HepG2 (cell line): ENCODE measurements at regions not wholly inside any gene's neighbourhood (a gene's known extent, or its start where the extent isn't known, plus 50 kb on each side); places are given as distances from the start of the nearest gene placed in this dataset.

Experiments
- ATAC-seq: fragments of 200-7000 bp; cut with Tn5 transposase; 3 replicates; pipeline ENCODE4 v1.9.1; 2020; ENCODE audit warnings: mild to moderate bottlenecking, moderate library complexity
- BruUV-seq: library from RNA; stranded (reverse); fragments of 400-500 nt; replicated peaks from 2 replicates; lab custom pipeline; 2021; lab: Mats Ljungman, UMichigan
- CTCF ChIA-PET: fragments of 300-600 bp; formaldehyde crosslinking; extraction: SDS; loops from one replicate; lab custom pipeline; 2021; ENCODE audit warnings: low total read pairs, inconsistent platforms, low intra/inter-chr PET ratio; lab: Yijun Ruan, JAX
- POLR2A ChIA-PET: fragments of 350-600 bp; sonication (Branson Sonifier 250); formaldehyde crosslinking; loops from one replicate; lab custom pipeline; 2020; ENCODE audit warnings: antibody characterized with exemption, inconsistent platforms; lab: Yijun Ruan, JAX
- DNase-seq: peaks from one replicate; pipeline ENCODE4 v3.0.0-alpha.2; 2015; ENCODE audit warnings: low spot score
- FAIRE-seq: peaks from 3 replicates; lab custom pipeline; 2011; peaks lifted over from hg19 to GRCh38; lab: Jason Lieb, UNC
- H2AFZ ChIP-seq: one replicate; pipeline ENCODE4 v1.6.1; 2011; ENCODE audit warnings: low read length, inconsistent platforms
- H3K27ac ChIP-seq: fragments of 300-600 bp; 3 replicates; pipeline ENCODE4 v1.8.0; 2011; ENCODE audit warnings: mixed run types, mild to moderate bottlenecking, mixed read lengths, low read length, inconsistent platforms; ENCODE audit not compliant: insufficient read depth; ENCODE audit errors: extremely low read length
- H3K27me3 ChIP-seq, 2 experiments: fragments of 200-600 bp in 1 of 2; 2 replicates in 1 of 2; 3 replicates in 1 of 2; pipeline versions ENCODE4 v1.6.0 to v1.8.0; 2011; ENCODE audit warnings: low read length in 2 of 2, mild to moderate bottlenecking in 2 of 2, moderate library complexity in 2 of 2, inconsistent platforms in 1 of 2; ENCODE audit not compliant: insufficient read depth in 2 of 2, control insufficient read depth in 1 of 2
- H3K36me3 ChIP-seq, 2 experiments: fragments of 200-600 bp in 1 of 2; replicated peaks in 1 of 2; 2 replicates in 1 of 2; 3 replicates in 1 of 2; pipeline versions ENCODE4 v1.5.1 to v1.8.0; 2011; ENCODE audit warnings: low read length in 2 of 2, inconsistent platforms in 1 of 2; ENCODE audit not compliant: insufficient read depth in 2 of 2, control insufficient read depth in 1 of 2
- H3K4me1 ChIP-seq: 2 replicates; pipeline ENCODE4 v1.5.1; 2012; ENCODE audit warnings: low read length, inconsistent platforms; ENCODE audit not compliant: insufficient read depth
- H3K4me2 ChIP-seq: 2 replicates; pipeline ENCODE4 v1.6.0; 2011; ENCODE audit warnings: low read depth, low read length, inconsistent platforms
- H3K4me3 ChIP-seq, 3 experiments: fragments of 200-600 bp in 1 of 3; sonication (generic), shearing (Covaris generic) in 1 of 3; replicated peaks in 1 of 3; 2 replicates each; pipeline ENCODE4 v1.5.1; 2011 to 2016; ENCODE audit warnings: low read length in 3 of 3, inconsistent platforms in 2 of 3, low read depth in 2 of 3, mild to moderate bottlenecking in 2 of 3, control low read depth in 1 of 3, mixed read lengths in 1 of 3; ENCODE audit not compliant: insufficient read depth in 1 of 3
- H3K79me2 ChIP-seq: one replicate; pipeline ENCODE4 v1.6.1; 2011; ENCODE audit warnings: low read length, inconsistent platforms; ENCODE audit not compliant: insufficient read depth
- H3K9ac ChIP-seq: 2 replicates; pipeline ENCODE4 v1.6.0; 2011; ENCODE audit warnings: mild to moderate bottlenecking, low read depth, low read length, inconsistent platforms; ENCODE audit not compliant: insufficient read depth
- H3K9me3 ChIP-seq: 2 replicates; pipeline ENCODE4 v1.5.1; 2012; ENCODE audit warnings: mild to moderate bottlenecking, low read length
- H4K20me1 ChIP-seq: 2 replicates; pipeline ENCODE4 v1.6.0; 2011; ENCODE audit warnings: inconsistent platforms, mild to moderate bottlenecking, low read length, moderate library complexity; ENCODE audit not compliant: insufficient read depth
- AKNA ChIP-seq: sonication (generic); formaldehyde crosslinking; IDR thresholded peaks from 2 replicates; pipeline ENCODE4 v1.4.0; 2020; ENCODE audit warnings: missing genetic modification reagents, borderline replicate concordance
- BATF2 ChIP-seq: sonication (generic); formaldehyde crosslinking; IDR thresholded peaks from 2 replicates; pipeline ENCODE4 v1.8.0; 2022; ENCODE audit warnings: mild to moderate bottlenecking, missing genetic modification reagents, moderate library complexity
- FOXP1 ChIP-seq, 2 experiments: fragments of 450-650 bp in 1 of 2; IDR thresholded peaks; 2 replicates each; pipeline ENCODE4 v1.6.1; 2017 to 2018; ENCODE audit warnings: antibody characterized with exemption in 1 of 2
- HDAC1 ChIP-seq: sonication (generic); formaldehyde crosslinking; IDR thresholded peaks from 2 replicates; pipeline ENCODE4 v1.5.1; 2020; ENCODE audit warnings: mild to moderate bottlenecking, missing genetic modification reagents
- HMGXB4 ChIP-seq, 2 experiments: sonication (generic) in 1 of 2; formaldehyde crosslinking in 1 of 2; IDR thresholded peaks; 2 replicates each; pipeline versions ENCODE4 v1.4.0 to v1.6.1; 2018 to 2020; ENCODE audit warnings: missing genetic modification reagents in 2 of 2, borderline replicate concordance in 1 of 2, low read depth in 1 of 2, mild to moderate bottlenecking in 1 of 2, missing biosample characterization in 1 of 2
- HOXA3 ChIP-seq: sonication (generic); formaldehyde crosslinking; IDR thresholded peaks from 2 replicates; pipeline ENCODE4 v1.5.0; 2020; ENCODE audit warnings: missing genetic modification reagents
- MED1 ChIP-seq: sonication (generic); formaldehyde crosslinking; IDR thresholded peaks from 2 replicates; pipeline ENCODE4 v1.4.0; 2020; ENCODE audit warnings: missing genetic modification reagents
- NFE2 ChIP-seq: sonication (generic); formaldehyde crosslinking; IDR thresholded peaks from 2 replicates; pipeline ENCODE4 v1.4.0; 2020; ENCODE audit warnings: missing genetic modification reagents
- POLR2AphosphoS5 ChIP-seq: IDR thresholded peaks from 2 replicates; pipeline ENCODE4 v1.6.1; 2012; ENCODE audit warnings: low read depth, low read length
- SP140L ChIP-seq: sonication (generic); formaldehyde crosslinking; IDR thresholded peaks from 2 replicates; pipeline ENCODE4 v1.4.0; 2020; ENCODE audit warnings: missing genetic modification reagents, borderline replicate concordance
- ZFP91 ChIP-seq: sonication (generic); formaldehyde crosslinking; IDR thresholded peaks from 2 replicates; pipeline ENCODE4 v1.9.0; 2022; ENCODE audit warnings: missing genetic modification reagents, mild to moderate bottlenecking, borderline replicate concordance
- ZNF367 ChIP-seq: sonication (generic); formaldehyde crosslinking; IDR thresholded peaks from 2 replicates; pipeline ENCODE4 v1.4.0; 2020; ENCODE audit warnings: missing genetic modification reagents, borderline replicate concordance
- ZNF446 ChIP-seq: sonication (generic); formaldehyde crosslinking; IDR thresholded peaks from 2 replicates; pipeline ENCODE4 v1.5.0; 2020; ENCODE audit warnings: mild to moderate bottlenecking, missing genetic modification reagents
- ZNF709 ChIP-seq: sonication (generic); formaldehyde crosslinking; IDR thresholded peaks from 2 replicates; pipeline ENCODE4 v1.5.0; 2020; ENCODE audit warnings: mild to moderate bottlenecking, missing genetic modification reagents
- WGBS: methylation state at CpG from one replicate; pipeline ENCODE4 v1.1.6; 2017; ENCODE audit warnings: low lambda C conversion rate; 5-methylcytosine and 5-hydroxymethylcytosine counted together
- in situ Hi-C: cut with HindIII; loops from 2 replicates; pipeline ENCODE4 v1.10.0; 2017; ENCODE audit warnings: low pct_unique_long_range_greater_than_20kb; ENCODE audit not compliant: extremely low pct_ligation_motif_present
- intact Hi-C: fragments of 100-400 bp; cut with micrococcal nuclease; formaldehyde crosslinking; loops from one replicate; pipeline ENCODE4 v1.10.0; 2022; ENCODE audit not compliant: unreplicated experiment
- TF ChIP-seq, protein P1 (sequence below): IDR thresholded peaks from 2 replicates; pipeline ENCODE4 v1.6.1; 2016; ENCODE audit warnings: low read depth, control low read depth

GRCh38 chr1:181984006-181984405, 77.5 kb downstream of the ZNF648 start:
- H3K4me2 ChIP-seq = no peak overlapping the region
- POLR2A ChIA-PET = no interaction called here

More at GRCh38 chr1:181984006-181984405, 77.5 kb downstream of the ZNF648 start:
- intact Hi-C loops = no loop called here
- Histone ChIP-seq H3K27me3 (peaks cover 1 to 14% of the 10 kb centered on the region in 2 experiments; a peak in 2 of 5 replicates), H3K9ac (no peak overlapping the region), H4K20me1 (no peaks in the 10 kb centered on the region)
- BruUV-seq = no TSS peak
- CTCF ChIA-PET = no interaction called here
- FAIRE-seq = no peak
- WGBS = under 1% methylated on average over 4 of the region's 4 CpGs
- TF ChIP-seq ZFP91 (CRISPR knock-in tag) = no peak
- TF ChIP-seq AKNA = no peak
- no peak for TF ChIP-seq BATF2
- TF ChIP-seq POLR2AphosphoS5 = no peak
- TF ChIP-seq, protein P1, sequence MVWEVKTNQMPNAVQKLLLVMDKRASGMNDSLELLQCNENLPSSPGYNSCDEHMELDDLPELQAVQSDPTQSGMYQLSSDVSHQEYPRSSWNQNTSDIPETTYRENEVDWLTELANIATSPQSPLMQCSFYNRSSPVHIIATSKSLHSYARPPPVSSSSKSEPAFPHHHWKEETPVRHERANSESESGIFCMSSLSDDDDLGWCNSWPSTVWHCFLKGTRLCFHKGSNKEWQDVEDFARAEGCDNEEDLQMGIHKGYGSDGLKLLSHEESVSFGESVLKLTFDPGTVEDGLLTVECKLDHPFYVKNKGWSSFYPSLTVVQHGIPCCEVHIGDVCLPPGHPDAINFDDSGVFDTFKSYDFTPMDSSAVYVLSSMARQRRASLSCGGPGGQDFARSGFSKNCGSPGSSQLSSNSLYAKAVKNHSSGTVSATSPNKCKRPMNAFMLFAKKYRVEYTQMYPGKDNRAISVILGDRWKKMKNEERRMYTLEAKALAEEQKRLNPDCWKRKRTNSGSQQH (CRISPR knock-in tag) = no peak
- TF ChIP-seq HMGXB4 (CRISPR knock-in tag; IDR thresholded peaks at IDR 0.05; ENCODE audit: borderline replicate concordance in 1 of 2, low read depth in 1 of 2) = no peak
- TF ChIP-seq NFE2 (CRISPR knock-in tag) = no peak
- TF ChIP-seq FOXP1 (IDR thresholded peaks at IDR 0.05) = no peak
- no peak for TF ChIP-seq FOXP1 (CRISPR knock-in tag; IDR thresholded peaks at IDR 0.05)
- no peak for TF ChIP-seq ZNF367
- TF ChIP-seq SP140L (CRISPR knock-in tag) = no peak
- TF ChIP-seq ZNF709 (CRISPR knock-in tag) = no peak
- TF ChIP-seq HOXA3 = no peak
- TF ChIP-seq ZNF446 (CRISPR knock-in tag) = no peak
- TF ChIP-seq MED1 = no peak
- no peak for TF ChIP-seq HDAC1 (CRISPR knock-in tag)
- TF ChIP-seq, all 625 proteins: peak for 0
- DNase-seq (no peak), ATAC-seq (no peak)
- Histone ChIP-seq H3K9me3 (no peaks in the 10 kb centered on the region), H3K27ac (no peak overlapping the region), H3K79me2 (no peaks in the 10 kb centered on the region), H3K4me3 (no peak overlapping the region), H2AFZ (no peak overlapping the region), H3K36me3 (no peaks in the 10 kb centered on the region), H3K4me1 (no peaks in the 10 kb centered on the region)
- in situ Hi-C loops = no loop called here
